ENCODE measurements at regions not wholly inside any gene's neighbourhood (a gene's known extent, or its start where the extent isn't known, plus 50 kb on each side); places are given as distances from the start of the nearest gene placed in this dataset.

GRCh38 chr9:96139592-96140295, 162.2 kb downstream of the HSD17B3 start:
- no peak for TF ChIP-seq CTCF (IDR thresholded peaks at IDR 0.05)
- intact Hi-C loops (cut with DNase I): no loop called here
- WGBS, 2 donors: 60 to 62% methylated on average over 15 of the region's 15 CpGs
- H3K4me1 ChIP-seq: no peaks in the 10 kb centered on the region
- H3K27ac ChIP-seq: no peak overlapping the region
- ATAC-seq (peak in 2 of 4 donors; percentile 52 to 64), FAIRE-seq (no peak), DNase-seq (no peak)
- H3K36me3 ChIP-seq: no peaks in the 10 kb centered on the region
- no peak overlapping the region for H3K4me3 ChIP-seq
- H3K27me3 ChIP-seq: no peaks in the 10 kb centered on the region
- H3K9me3 ChIP-seq: no peaks in the 10 kb centered on the region

DNA sequence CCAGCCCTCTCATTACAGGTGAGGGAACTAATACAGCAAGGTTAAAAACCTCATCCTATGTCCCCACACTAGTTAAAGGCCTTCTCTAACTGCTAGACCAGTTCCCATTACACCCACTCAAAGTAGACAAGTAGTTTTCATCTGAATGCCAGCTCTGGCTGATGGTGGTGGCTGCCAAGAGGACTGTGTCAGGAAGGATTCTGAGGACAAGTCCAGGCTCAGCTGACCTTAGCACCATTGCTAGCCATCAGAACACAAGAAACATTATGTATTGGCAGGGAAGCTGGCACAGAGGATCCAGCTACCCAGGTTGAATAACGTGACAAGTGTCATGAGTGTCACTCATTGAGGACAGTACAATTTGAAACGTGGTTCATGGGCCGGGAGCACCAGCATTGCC, 163.4 kb downstream of the HSD17B3 start:
- TF ChIP-seq CTCF (IDR thresholded peaks at IDR 0.05): no peak
- Histone ChIP-seq H3K27me3 (no peaks in the 10 kb centered on the region), H3K36me3 (no peaks in the 10 kb centered on the region), H3K9me3 (no peaks in the 10 kb centered on the region), H3K4me3 (no peak overlapping the region), H3K27ac (no peak overlapping the region), H3K4me1 (no peaks in the 10 kb centered on the region)
- 89 to 93% methylated on average over 3 of the region's 3 CpGs for WGBS, 2 donors
- FAIRE-seq (no peak), DNase-seq (no peak), ATAC-seq (no peak)
- intact Hi-C loops (cut with DNase I): no loop called here

- H3K27ac ChIP-seq: peak overlapping the region in 3 of 4 donors; percentile 25 to 54 (median 50)
- no peak for FAIRE-seq
- TF ChIP-seq CTCF (IDR thresholded peaks at IDR 0.05): no peak
- intact Hi-C loops (cut with DNase I): no loop called here
- WGBS, 2 donors: 71 to 76% methylated on average over 6 of the region's 6 CpGs
- no peak for DNase-seq
- H3K4me3 ChIP-seq: no peak overlapping the region
- no peaks in the 10 kb centered on the region for H3K27me3 ChIP-seq
- ATAC-seq: peak in 1 of 4 donors; percentile 33
- no peaks in the 10 kb centered on the region for H3K4me1 ChIP-seq
- H3K9me3 ChIP-seq: no peaks in the 10 kb centered on the region
- no peaks in the 10 kb centered on the region for H3K36me3 ChIP-seq
These were observed 164.1 kb downstream of the HSD17B3 start for GRCh38 chr9:96137671-96138429.

DNA sequence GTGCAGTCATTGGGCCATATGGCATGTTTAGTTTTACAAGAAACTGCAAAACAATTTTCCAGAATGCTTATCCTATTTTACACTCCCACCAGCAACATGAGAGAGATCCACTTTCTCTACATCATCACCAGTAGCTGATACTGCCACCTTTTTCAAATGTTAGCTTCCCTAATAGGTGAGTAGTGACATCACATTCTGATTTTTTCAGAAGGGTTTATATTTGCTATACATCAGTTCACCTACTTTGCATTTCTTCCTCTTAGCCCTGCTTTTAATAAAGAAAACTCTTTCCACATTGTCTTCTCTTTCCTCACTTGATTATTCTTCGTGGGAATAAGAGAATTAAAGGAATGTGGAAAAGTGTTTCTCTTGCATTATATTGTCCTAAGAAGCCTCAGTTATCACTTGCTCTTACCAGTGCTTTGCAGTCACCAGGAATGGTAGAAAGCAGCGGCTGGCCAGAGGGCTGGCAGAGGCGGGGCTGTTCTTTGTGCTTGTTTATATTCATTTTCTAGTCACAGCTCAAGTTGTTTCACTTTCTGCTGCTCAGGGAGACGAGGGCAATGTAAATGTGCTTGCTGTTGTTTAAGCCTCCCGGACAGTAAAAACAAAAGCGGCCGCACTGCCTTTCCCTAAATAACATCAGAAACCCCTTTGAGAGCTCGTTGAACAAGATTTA, 164.8 kb downstream of the HSD17B3 start:
- DNase-seq (peak in 1 of 6 donors; percentile 25), ATAC-seq (peak in 3 of 4 donors; percentile 72 to 87 (median 79)), FAIRE-seq (no peak)
- no peaks in the 10 kb centered on the region for H3K9me3 ChIP-seq
- no peaks in the 10 kb centered on the region for H3K4me1 ChIP-seq
- peak overlapping the region in 3 of 4 donors; percentile 25 to 54 (median 50) for H3K27ac ChIP-seq
- intact Hi-C loops (cut with DNase I): no loop called here
- no peaks in the 10 kb centered on the region for H3K36me3 ChIP-seq
- no peak overlapping the region for H3K4me3 ChIP-seq
- WGBS, 2 donors: 35 to 38% methylated on average over 8 of the region's 8 CpGs
- no peaks in the 10 kb centered on the region for H3K27me3 ChIP-seq
- no peak for TF ChIP-seq CTCF (IDR thresholded peaks at IDR 0.05)
